ENCODE measurements at regions not wholly inside any gene's neighbourhood (a gene's known extent, or its start where the extent isn't known, plus 50 kb on each side); places are given as distances from the start of the nearest gene placed in this dataset.

- DNase-seq, result no peak
Measured at GRCh38 chr21:16596369-16596768, 866.6 kb downstream of the USP25 start.

- DNase-seq, result no peak
Measured at GRCh38 chr21:16597753-16598152, 868.0 kb downstream of the USP25 start.

- DNase-seq, result no peak
Measured at GRCh38 chr21:16605597-16605996, 875.8 kb downstream of the USP25 start.

- DNase-seq, result no peak
Measured at GRCh38 chr21:16606271-16606670, 876.5 kb downstream of the USP25 start.

- no peak for DNase-seq
Measured at GRCh38 chr21:16608209-16608830, 878.5 kb downstream of the USP25 start.

- DNase-seq, result no peak
Measured at GRCh38 chr21:16619281-16619680, 889.5 kb downstream of the USP25 start.

- DNase-seq, result no peak
Measured at GRCh38 chr21:16620786-16621320, 891.1 kb downstream of the USP25 start.

GRCh38 chr21:16624479-16625118, 888.2 kb upstream of the CXADR start:
- no peak for DNase-seq

- no peak for DNase-seq
Measured at GRCh38 chr21:16625491-16625890, 887.4 kb upstream of the CXADR start.

GRCh38 chr21:16633831-16634459, 878.9 kb upstream of the CXADR start:
- DNase-seq, result no peak

- no peak for DNase-seq
Measured at GRCh38 chr21:16634515-16634914, 878.3 kb upstream of the CXADR start.

GRCh38 chr21:16640297-16641027, 872.4 kb upstream of the CXADR start:
- DNase-seq, result no peak

- no peak for DNase-seq
Measured at GRCh38 chr21:16642353-16642752, 870.5 kb upstream of the CXADR start.

- DNase-seq, result no peak
Measured at GRCh38 chr21:16644685-16645084, 868.2 kb upstream of the CXADR start.

- no peak for DNase-seq
Measured at GRCh38 chr21:16650714-16651366, 862.0 kb upstream of the CXADR start.

GRCh38 chr21:16651956-16652355, 860.9 kb upstream of the CXADR start:
- DNase-seq, result no peak

GRCh38 chr21:16663436-16663835, 849.4 kb upstream of the CXADR start:
- DNase-seq, result no peak

- no peak for DNase-seq
Measured at GRCh38 chr21:16667395-16667794, 845.4 kb upstream of the CXADR start.

GRCh38 chr21:16674949-16675348, 837.9 kb upstream of the CXADR start:
- DNase-seq, result no peak

GRCh38 chr21:16676391-16676790, 836.5 kb upstream of the CXADR start:
- DNase-seq, result no peak

GRCh38 chr21:16678429-16679160, 834.2 kb upstream of the CXADR start:
- DNase-seq, result no peak

- DNase-seq, result no peak
Measured at GRCh38 chr21:16695074-16695473, 817.8 kb upstream of the CXADR start.
